HG03196 (cell line): ENCODE measurements at regions not wholly inside any gene's neighbourhood (a gene's known extent, or its start where the extent isn't known, plus 50 kb on each side); places are given as distances from the start of the nearest gene placed in this dataset.
"Not testable (repeated sequence)": the region's sequence is repeated elsewhere in the genome, so short reads cannot be mapped to it uniquely, and the experiment has no call there.

Experiments
- ATAC-seq: cut with Tn5 transposase; IDR thresholded peaks from one replicate; pipeline ENCODE4 v1.9.1; 2021; ENCODE audit not compliant: unreplicated experiment

DNA sequence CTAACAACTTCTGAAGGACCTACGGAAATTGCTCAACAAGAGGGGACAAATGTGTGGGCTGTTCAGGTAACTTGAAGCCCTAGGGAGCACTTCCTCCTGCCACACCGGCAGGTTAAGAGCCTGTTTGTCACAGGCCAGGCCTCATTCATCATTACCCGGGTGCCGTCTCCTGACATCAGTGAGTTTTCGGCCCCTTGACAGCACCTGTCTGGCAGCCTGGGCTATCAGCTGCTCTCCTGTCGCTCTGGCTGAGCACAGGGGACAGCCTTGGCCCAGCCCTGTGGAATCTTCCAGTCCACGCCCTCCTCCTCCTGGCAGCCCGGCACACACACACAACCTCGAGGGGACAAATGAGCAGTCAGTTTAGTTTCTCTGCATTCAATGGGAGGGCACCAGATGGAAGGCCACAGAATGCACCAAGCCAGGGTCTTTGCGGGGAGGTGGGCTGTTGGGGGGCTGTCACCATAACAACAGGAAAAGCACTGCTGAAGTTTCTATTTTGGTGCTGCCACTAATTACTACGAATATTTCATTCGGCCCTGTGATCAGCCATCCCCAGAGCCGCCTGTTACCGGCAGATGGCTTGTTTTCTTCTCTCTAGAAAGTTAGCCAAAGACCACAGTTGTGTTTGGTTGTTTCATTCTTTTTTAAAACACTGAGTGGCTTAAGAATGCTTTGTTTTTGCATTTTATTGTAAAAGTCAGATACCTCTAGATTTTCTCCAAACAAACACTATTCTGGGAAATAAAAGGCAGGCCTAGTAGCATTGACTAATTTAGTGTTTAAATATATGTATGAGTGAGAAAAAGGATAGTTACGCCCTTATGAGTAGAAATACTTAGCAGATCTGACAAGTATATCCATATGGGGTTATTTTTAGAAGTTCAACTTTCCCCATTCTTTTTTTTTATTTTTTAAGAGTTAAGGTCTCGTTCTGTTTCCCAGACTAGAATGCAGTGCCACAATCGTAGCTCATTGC lies 189.9 kb upstream of the NDUFV2 start:
- ATAC-seq = no peak

DNA sequence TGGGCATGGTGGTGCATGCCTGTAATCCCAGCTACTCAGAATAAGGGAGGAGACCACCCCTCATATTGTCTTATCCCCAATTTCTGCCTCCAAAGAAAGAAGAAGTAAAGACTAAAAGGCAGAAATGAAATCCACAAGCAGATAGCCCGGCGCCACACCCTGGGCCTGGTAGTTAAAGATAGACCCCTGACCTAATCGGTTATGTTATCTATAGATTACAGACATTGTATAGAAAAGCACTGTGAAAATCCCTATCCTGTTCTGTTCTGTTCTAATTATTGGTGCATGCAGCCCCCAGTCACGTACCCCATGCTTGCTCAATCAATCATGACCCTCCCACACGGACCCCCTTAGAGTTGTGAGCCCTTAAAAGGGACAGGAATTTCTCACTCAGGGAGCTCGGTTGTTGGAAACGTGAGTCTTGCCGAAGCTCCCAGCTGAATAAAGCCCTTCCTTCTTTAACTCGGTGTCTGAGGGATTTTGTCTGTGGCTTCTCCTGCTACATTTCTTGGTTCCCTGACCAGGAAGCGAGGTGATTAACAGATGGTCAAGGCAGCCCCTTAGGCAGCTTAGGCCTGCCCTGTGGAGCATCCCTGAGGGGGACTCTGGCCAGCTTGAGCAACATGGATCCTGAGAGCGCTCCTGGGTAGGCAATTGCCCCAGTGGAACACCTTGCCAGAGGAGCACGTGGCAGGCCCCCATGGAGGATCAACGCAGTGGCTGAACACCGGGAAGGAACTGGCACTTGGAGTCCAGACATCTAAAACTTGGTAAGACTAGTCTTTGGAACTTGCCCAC lies 188.7 kb upstream of the NDUFV2 start:
- ATAC-seq = not testable (repeated sequence)

DNA sequence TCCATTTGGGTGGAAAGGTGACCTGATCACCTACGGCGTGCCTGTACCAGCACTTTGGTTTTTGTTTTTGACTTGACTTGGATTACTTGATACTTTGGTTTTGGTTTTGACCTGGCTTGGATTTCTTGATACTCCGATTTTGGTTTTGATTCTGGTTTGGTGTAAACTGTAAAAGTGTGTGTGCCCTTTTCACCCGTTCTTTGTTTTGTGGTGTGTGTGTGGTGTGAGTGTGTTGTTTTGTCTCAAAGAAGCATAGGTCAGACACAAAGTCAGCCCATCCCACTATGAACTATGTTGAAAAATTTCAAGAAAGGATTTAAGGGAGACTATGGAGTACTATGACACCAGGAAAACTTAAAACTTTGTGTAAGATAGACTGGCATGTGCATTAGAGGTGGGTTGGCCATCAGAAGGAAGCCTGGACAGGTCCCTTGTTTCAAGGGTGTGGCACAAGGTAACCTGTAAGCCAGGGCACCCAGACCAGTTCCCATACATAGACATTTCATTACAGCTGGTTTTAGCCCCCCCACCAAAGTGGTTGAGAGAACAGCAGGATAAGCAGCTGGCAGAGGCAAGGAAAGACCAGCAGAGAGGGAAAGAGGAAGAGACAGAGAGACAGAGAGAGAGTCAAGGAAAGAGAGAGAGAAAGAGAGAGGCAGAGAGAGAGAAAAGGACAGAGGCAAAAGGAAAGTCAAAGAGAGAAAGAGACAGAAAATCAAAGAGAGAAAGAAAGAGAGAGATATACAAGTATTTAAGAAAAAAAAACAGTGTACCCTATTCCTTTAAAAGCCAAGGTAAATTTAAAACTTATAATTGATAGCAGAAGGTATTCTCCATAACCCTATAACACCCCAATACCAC lies 187.9 kb upstream of the NDUFV2 start:
- ATAC-seq = not testable (repeated sequence)

DNA sequence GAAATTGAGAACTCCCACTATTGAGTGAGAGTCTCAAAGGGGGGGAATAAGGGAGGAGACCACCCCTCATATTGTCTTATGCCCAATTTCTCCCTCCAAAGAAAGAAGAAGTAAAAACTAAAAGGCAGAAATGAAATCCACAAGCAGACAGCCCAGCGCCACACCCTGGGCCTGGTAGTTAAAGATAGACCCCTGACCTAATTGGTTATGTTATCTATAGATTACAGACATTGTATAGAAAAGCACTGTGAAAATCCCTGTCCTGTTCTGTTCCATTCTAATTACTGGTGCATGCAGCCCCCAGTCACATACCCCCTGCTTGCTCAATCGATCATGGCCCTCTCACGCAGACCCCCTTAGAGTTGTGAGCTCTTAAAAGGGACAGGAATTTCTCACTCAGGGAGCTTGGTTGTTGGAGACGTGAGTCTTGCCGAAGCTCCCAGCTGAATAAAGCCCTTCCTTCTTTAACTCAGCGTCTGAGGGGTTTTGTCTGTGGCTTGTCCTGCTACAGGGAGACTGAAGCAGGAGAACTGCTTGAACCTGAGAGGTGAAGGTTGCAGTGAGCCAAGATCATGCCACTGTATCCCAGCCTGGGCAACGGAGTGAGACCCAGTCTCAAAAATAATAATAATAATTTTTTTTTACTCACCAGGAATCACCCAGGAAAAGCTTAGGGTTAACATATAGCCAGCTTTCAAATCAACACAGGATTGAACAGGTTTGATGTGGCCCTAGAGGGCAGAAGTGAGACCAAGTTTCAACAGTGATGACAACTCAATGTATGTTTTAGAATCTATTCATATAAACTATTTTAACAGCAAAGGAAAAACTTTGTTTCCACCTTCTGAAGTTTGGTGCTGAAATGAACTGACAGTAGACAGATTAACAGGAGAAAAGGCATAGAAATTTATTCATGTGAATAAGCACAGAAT lies 181.4 kb upstream of the NDUFV2 start:
- ATAC-seq = not testable (repeated sequence)

DNA sequence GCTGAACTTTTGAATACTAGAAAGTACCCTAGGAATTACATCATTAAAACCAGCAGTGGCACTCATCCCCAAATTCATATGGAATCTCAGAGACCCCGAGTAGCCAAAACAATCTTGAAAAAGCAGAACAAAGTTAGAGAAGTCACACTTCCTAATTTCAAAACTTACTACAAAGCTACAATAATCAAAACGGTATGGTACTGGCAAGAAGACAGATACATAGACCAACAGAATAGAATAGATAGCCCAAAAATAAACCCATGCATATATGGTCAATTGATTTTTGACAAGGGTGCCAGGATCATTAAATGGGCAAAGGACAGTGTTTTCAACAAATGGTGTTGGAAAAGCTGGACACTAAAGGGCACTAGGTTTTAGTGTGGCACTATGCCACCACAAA lies 176.0 kb upstream of the NDUFV2 start:
- ATAC-seq = no peak

DNA sequence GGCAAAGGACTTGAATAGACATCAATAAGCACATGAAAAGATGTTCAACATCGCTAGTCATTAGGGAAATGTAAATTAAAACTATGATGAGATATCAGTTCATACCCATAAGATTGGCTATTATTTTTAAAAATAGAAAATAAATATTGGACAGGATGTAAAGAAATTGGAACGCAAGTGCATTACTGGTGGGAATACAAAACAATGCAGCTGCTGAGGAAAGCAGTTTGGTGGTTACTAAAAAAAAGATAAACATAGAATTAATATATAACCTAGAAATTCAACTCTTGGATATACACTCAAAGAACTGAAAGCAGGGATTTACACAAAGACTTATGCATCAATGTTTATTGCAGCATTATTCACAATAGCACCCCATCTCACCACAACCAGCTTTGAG lies 174.5 kb upstream of the NDUFV2 start:
- ATAC-seq = no peak

DNA sequence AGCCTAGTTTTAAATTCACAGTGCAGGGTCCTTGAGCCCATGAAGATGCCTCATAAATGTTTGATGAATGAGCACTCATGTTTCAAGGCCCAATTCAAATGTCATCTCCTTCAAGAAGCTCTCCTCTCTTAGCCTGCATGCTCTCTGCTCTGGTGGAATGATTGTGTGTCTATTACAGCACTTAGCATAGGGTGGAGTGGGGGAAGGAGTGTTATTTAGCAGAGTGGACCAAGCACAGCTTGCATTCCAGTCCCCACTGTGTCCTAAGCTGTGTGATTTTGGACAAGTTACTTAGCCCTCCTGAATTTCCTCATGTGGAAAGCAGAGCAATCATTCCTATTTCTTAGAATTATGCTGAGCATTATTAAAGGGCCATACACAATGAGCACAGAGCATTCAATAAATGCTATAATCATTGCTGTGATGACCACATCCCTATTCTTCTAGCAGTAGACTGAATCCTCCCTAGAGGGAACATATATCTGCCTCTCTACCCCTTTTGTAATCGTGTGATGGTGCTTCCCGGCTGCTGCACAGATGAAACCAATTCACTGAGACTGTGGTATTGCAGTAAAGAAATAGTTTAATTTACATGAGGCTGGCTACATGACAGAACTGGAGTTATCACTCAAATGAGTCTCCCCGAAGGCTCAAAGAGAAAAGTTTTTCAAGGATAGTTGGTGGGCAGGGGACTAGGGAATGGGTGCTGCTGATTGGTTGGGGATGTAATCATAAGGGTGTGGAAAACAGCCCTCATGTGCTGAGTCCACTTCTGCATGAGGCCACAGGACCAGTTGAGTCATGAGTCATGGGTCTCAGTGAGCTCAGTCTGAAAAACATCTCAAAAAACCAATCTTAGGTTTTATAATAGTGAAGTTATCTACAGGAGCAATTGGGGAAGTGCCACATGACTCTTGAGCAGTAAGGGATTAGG lies 173.4 kb upstream of the NDUFV2 start:
- no peak for ATAC-seq

DNA sequence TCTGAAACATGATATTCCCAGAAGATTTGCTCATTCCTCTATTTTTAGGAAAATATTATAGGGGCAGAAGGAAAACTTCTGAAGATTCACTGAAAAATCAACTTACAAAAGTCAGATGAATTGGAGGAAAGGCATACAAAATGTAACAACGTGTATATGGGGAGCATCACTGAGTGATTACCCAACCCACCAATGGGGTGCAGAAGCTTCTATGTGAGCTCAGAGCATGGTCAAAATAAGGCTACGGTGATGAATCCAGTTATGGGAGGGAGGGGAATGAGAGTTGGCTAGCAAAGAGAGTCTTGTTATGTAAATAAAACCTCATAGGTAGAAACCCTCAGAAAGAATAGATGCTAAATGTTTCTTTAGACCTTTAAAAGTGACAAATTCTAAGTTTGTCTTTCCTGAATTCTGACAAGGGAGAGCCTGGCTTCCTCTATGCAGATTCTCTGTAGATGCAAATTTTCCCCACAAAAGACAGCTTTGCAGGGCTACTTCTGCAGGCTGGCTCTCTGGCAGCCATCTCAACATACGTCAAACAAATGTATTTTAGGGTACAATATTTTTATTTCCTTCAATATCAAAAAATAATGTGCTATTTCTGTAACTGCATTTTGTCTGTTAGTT lies 171.4 kb upstream of the NDUFV2 start:
- ATAC-seq = no peak

DNA sequence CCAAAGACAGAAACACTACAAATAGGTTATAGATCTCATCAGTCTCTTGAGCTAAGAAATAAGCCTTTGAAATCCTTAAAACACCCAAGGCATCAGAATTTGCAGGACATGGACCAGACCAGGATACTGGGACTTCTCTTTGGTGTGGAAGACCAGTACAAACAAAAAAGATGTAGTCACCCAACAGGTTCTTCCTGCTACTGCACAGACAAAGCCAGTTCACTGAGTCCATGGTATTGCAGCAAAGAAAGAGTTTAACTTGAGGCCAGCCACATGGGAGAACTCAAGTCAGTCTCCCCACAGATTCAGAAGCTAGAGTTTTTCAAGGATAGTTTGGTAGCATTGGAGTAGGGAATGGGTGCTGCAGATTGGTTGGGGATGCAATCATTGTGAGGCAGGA lies 169.6 kb upstream of the NDUFV2 start:
- ATAC-seq = no peak

DNA sequence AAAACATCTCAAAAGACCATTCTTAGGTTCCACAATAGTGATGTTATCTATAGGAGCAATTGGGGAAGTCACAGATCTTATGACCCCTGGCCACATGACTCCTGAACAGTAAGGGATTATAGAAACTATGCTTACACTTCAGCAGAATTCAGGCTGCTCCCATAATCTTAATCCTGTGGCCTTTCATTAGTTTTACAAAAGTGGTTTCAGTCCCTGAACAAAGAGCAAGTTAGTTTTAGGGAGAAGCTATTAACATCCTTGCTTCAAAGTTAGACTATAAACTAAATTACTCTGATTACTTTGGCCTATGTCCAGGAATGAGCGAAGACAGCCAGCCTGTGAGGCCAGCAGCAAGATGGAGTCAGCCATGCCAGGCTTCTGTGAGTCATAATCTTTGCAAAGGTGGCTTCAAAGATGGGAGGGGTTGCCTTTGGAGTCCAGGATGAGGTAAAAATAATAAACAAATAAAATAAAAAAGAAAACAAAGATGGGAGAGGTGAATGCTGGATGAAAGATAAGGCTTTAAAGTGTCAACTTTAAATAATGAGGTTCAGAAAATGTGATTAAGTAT lies 168.7 kb upstream of the NDUFV2 start:
- no peak for ATAC-seq

DNA sequence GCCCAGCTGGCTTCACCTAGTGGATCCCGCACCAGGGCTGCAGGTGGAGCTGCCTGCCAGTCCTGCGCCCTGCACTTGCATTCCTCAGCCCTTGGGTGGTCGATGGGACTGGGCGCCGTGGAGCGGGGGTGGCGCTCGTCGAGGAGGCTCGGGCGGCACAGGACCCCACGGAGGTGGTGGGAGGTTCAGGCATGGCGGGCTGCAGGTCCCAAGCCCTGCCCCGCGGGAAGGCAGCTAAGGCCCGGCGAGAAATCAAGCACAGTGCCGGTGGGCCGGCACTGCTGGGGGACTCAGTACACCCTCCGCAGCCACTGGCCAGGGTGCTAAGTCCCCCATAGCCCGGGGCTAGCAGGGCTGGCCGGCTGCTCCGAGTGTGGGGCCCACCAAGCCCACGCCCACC lies 167.2 kb upstream of the NDUFV2 start:
- ATAC-seq = not testable (repeated sequence)

DNA sequence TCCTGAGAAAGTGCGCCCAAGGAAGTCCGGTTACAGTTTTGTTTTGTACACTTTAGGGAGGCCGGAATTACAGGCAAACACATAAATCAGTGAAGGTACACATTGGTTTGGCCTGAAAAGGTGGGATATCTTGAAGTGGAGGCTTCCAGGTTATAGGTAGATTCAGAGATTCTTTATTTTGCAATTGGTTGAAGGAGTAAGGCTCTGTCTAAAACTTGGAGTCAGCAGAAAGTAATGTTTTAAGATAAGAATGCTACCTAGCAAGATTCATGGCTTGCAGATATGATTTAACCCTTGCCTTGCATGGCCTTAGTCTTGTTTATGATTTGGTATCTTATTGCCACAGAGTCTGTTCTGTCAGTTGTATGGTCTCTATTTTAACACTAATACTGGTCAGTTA lies 165.9 kb upstream of the NDUFV2 start:
- ATAC-seq = no peak

DNA sequence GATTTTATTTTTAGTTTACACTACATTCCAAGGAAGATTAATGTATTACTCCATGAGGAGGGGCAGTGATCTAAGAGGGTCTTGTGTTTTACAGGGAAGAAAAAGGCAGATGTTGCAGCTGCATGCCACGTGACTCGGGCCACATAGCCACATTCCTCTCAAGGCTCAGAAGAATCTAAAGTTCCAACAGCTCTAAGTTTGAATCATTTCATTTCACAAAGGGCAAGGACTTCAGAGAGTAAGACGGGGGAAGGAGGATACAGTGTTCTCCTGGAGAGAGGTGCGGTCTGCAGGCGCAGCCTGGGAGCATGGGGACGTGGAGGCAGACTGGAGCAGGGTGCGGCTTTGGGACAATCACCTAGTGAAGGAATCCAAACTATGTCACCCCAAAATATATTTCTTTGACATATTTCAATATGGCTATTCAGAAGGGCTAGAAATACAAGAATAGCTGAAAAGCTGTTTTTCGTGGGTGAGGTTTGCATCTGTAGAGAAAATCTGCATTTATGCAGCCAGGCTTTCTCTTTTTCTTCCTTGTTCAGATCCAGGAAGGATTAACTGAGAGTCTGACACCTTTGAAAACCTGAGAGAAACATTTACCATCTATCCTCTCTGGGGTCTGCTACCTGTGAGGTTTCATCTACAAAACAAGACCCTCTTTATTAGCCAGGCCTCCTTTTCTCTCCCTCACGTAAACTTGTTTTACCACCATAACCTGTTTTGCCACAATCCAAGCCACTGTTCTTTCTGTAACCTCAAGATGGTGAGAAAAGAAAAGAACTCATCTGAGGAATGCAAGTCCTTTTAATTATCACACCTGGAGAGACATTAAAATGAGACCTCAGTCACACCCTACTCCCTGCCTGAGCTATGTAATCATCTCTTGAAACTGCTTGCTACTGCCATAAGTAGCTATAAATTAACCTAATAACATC lies 165.1 kb upstream of the NDUFV2 start:
- no peak for ATAC-seq

DNA sequence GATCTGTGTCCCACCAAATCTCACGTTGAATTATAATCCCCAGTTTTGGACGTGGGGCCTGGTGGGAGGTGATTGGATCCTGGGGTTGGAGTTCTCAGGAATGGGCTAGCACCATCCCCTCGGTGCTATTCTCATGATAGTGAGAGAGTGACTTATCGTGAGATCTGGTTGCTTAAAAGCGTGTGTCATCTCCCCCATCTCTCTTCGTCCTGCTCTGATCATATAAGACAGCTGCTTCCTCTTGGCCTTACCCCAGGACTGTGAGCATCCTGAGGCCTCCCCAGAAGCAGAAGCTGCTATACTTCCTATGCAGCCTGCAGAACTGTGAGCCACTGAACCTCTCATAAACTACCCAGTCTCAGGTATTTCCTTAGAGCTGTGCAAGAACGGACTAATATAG lies 163.7 kb upstream of the NDUFV2 start:
- no peak for ATAC-seq

DNA sequence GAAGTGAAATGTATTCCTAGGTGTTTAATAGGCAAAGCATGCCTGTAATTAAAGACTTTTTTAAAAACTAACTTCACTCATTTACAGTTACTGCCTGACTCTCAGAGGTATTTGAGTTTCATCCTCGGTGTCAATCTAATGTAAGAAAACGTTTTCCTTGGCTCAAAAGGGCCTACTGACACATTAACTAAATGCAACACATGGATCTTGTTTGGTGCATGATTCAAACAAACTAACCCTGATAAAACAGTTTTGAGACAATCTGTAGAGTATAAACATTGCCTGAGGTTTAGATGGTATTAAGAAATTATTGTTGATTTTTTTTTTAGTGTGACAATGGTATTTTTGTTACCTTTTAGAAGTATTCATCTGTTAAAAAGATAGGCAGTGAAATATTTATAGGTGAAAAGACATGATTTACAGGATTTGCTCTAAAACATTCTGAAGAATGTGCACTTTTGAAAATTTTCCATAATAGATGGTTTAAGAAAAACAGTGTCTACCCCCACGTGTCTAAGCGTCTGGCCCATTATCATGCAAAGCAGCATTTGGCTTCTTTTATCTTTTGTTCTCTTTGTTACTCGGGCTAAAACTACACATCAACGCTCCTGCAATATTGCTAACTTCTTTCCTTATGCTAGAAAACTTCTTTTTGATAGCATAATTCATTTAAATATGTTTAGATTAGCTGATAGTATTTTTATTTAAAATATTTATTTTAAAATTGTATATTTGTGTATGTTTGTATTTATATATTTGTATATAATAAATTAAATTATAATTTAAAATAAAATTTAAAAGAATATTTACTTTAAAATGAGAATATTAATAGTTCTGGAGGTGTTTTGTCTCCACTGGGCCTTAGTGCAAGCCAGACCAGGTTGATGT lies 160.2 kb upstream of the NDUFV2 start:
- no peak for ATAC-seq

DNA sequence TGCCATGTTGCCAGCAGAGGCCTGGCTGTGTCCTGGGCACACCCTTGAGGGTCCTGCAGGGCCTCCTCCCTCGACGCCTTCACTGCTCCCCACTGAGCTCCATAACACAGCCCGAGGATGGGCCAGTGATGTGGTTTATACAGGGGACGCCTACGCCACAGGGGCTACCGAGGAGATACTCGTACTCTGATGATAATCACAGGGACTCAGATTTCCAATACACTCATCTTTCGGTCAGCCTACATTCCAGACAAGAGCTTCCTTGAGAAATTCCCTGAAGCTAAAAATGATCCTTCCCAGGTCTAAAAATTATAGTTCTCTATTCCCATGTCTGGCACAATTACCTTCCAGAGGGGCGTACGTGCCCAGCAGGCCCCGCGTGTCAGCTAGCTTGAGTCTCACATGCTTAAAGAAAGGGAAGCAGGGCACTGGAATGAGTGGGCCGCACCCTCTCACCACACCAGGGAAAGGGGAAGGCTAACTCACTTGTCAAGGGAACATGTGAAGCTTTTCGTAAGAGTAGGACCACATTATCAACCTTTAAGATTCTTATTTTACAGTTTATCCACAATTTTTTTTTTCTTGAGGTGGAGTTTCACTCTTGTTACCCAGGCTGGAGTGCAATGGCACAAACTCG lies 159.5 kb upstream of the NDUFV2 start:
- no peak for ATAC-seq
